ENCODE measurements at regions not wholly inside any gene's neighbourhood (a gene's known extent, or its start where the extent isn't known, plus 50 kb on each side); places are given as distances from the start of the nearest gene placed in this dataset.
"Not testable (repeated sequence)": the region's sequence is repeated elsewhere in the genome, so short reads cannot be mapped to it uniquely, and the experiment has no call there.

DNA sequence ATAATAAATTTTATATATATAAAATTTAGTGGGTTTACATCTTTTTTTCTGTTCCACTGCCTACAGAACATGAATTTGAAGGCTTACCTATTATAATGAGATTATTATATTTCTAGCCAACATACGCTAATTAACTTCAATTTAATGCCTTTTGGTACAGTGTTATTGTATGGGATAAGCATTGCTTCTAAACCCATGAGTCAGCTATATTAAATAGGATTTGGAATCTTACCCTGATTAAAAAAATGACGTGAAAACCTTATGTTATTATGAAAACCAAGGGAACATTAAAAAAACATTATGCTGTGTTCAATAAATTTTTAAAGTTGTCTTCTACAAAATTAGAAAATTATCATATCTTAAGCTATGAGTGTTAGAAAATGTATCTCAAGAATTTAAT, 334.0 kb upstream of the RGS17 start:
- DNase-seq (ENCODE audit: insufficient read length, low spot score) (no peak), FAIRE-seq (no peak)
- no peak for TF ChIP-seq POLR2A (IDR thresholded peaks at IDR 0.05; ENCODE audit: low read depth, low read length)

DNA sequence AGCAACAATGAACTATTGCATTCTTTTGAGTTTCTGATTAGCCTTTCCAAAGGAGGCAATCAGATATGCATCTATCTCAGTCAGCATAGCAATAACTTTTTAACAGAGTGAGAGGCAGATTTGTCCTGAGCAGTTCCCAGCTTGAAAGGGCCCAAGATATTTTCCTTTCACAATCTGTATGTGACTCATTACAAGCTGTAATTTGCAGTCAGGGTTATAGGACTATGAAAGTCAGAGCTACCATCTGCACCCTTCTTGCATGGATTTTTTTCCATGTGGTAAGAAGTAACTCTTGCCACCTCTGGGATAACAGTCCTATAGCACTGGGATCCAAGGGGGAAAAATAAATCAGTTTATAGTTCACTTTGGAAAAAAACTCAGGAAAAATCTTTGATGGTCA, 318.2 kb upstream of the RGS17 start:
- FAIRE-seq (no peak), DNase-seq (ENCODE audit: insufficient read length, low spot score) (no peak)
- TF ChIP-seq POLR2A (IDR thresholded peaks at IDR 0.05; ENCODE audit: low read depth, low read length), result no peak

DNA sequence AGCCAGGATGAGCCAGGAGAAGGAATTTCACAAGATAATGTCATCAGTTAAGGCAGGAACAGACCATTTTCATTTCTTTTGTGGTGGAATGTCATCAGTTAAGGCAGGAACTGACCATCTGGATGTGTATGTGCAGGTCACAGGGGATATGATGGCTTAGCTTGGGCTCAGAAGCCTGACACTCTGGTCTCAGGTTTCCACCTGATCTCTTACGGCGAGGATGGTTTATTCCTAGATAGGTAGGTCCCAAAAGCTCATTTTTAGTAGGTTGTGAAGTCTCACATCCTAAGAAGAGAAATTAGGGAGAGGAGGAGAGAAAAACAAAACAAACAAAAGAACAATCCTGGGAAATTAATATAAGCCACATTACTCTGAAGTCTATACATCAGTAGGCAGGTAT, 311.7 kb upstream of the RGS17 start:
- not testable (repeated sequence) for FAIRE-seq; DNase-seq (ENCODE audit: insufficient read length, low spot score)

- DNase-seq (ENCODE audit: insufficient read length, low spot score) (no peak), FAIRE-seq (no peak)
- no peak for TF ChIP-seq POLR2A (IDR thresholded peaks at IDR 0.05; ENCODE audit: low read depth, low read length)
These were observed 311.0 kb upstream of the RGS17 start for GRCh38 chr6:153442096-153442495.

- DNase-seq (ENCODE audit: insufficient read length, low spot score) (no peak), FAIRE-seq (no peak)
- TF ChIP-seq POLR2A (IDR thresholded peaks at IDR 0.05; ENCODE audit: low read depth, low read length), result no peak
These were observed 306.1 kb upstream of the RGS17 start for GRCh38 chr6:153437193-153437592.

DNA sequence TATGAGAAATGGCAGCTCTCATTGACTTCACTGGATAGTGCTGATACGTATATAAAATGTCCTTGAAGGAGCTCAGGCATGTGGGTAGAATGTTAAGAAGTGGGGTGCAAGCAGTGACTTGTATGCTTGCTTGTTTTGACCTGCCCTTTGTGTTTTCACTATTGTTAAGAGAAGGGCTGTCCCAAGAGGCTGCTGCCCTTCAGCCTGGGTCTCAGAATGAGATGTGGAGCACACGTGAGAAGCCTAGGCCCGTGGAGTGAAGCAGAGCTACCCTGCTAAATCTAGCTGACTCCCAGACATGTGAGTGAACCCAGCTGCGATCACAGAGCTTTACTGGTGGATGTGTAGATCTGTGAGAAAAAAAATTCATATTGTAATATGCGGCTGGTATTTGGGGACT, 305.3 kb upstream of the RGS17 start:
- DNase-seq (ENCODE audit: insufficient read length, low spot score), result no peak
- FAIRE-seq, result no peak
- TF ChIP-seq POLR2A (IDR thresholded peaks at IDR 0.05; ENCODE audit: low read depth, low read length), result no peak

DNA sequence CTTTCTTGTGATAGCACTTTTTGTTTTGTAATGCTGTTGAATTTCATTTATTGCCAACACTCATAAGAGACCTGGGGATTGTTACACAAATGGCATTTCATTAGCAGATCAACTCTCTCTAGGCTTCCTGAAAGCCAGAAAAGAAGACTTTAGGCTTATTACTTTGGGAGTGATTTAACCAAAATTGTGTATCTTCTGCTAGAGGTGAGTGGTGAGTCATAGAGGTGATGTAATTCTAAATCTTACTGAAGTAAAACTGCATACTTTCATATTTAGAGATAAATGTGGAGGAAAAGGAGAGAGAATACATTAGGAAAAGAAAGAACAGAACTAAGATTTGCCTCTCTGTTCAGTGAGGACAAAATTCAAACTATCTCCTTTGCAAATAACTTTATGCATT, 304.7 kb upstream of the RGS17 start:
- FAIRE-seq (no peak), DNase-seq (ENCODE audit: insufficient read length, low spot score) (no peak)
- no peak for TF ChIP-seq POLR2A (IDR thresholded peaks at IDR 0.05; ENCODE audit: low read depth, low read length)

- TF ChIP-seq POLR2A (IDR thresholded peaks at IDR 0.05; ENCODE audit: low read depth, low read length), result no peak
- DNase-seq (ENCODE audit: insufficient read length, low spot score) (no peak), FAIRE-seq (no peak)
These were observed 294.5 kb upstream of the RGS17 start for GRCh38 chr6:153425536-153425935.

- TF ChIP-seq POLR2A (IDR thresholded peaks at IDR 0.05; ENCODE audit: low read depth, low read length), result no peak
- no peak for DNase-seq (ENCODE audit: insufficient read length, low spot score)
- no peak for FAIRE-seq
These were observed 293.8 kb upstream of the RGS17 start for GRCh38 chr6:153424719-153425400.

DNA sequence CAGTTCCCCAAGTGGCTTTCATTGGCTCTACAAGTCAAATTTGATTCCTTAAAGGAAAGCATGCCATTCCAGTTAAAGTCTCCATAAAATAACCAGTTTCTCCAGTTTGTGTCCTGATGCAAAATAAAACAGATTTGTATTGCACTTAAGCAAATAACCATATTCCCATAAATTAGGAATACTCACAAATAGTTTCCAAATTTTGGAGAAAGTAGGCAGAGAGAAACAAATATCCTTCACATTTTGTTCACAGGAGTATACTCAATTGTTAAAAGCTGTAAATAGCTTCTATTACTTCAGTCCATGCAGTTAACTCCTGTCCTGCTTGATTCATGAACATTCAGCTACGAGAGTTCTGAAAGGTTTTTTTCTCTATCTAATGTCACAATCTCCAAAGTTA, 281.4 kb upstream of the RGS17 start:
- no peak for DNase-seq (ENCODE audit: insufficient read length, low spot score)
- TF ChIP-seq POLR2A (IDR thresholded peaks at IDR 0.05; ENCODE audit: low read depth, low read length), result no peak
- FAIRE-seq, result no peak

DNA sequence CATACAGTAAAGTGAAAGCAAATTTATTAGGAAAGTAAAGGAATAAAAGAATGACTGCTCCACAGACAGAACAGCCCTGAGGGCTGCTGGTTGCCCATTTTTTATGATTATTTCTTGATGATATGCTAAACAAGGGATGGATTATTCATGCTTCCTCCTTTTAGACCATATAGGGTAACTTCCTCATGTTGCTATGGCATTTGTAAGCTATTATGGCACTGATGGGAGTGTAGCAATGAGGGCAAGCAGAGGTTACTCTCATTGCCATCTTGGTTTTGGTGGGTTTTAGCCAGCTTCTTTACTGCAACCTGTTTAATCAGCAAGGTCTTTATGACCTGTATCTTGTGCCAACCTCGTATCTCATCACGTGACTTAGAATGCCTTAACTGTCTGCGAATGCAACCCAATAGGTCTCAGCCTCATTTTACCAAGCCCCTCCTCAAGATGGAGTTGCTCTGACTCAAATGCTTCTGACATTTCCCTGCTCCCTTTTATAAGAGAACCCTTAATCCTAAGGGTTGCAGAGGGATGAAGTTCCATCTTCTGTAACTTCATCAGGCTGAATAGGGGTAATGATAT, 280.1 kb upstream of the RGS17 start:
- FAIRE-seq, result no peak
- no peak for TF ChIP-seq POLR2A (IDR thresholded peaks at IDR 0.05; ENCODE audit: low read depth, low read length)
- DNase-seq (ENCODE audit: insufficient read length, low spot score), result no peak

- FAIRE-seq, result no peak
- TF ChIP-seq POLR2A (IDR thresholded peaks at IDR 0.05; ENCODE audit: low read depth, low read length), result no peak
- DNase-seq (ENCODE audit: insufficient read length, low spot score), result no peak
These were observed 274.8 kb upstream of the RGS17 start for GRCh38 chr6:153405931-153406330.

DNA sequence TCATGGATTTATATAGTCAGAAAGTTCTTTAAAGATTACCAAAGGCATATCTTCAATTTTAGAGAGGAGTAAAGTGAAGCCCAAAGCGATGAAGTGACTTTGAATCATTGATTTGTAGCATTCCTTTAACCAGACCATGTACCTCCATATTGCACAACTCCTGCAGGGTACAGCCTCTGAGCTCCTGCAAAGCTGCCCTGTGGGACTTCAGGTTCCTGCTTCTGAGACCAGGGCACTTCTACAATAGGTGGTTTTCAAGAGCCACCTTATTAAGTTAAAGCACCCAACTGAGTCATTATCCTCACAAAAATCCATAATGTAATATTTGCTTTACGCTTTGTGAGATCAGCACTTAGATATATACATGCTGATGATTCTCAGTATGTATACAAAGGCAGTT, 270.7 kb upstream of the RGS17 start:
- no peak for TF ChIP-seq POLR2A (IDR thresholded peaks at IDR 0.05; ENCODE audit: low read depth, low read length)
- FAIRE-seq, result no peak
- DNase-seq (ENCODE audit: insufficient read length, low spot score), result no peak

GRCh38 chr6:153392156-153392555, 261.1 kb upstream of the RGS17 start:
- no peak for FAIRE-seq
- no peak for TF ChIP-seq POLR2A (IDR thresholded peaks at IDR 0.05; ENCODE audit: low read depth, low read length)

GRCh38 chr6:153373869-153374268, 242.8 kb upstream of the RGS17 start:
- no peak for DNase-seq (ENCODE audit: insufficient read length, low spot score)
- FAIRE-seq, result no peak

More at GRCh38 chr6:153392156-153392555, 261.1 kb upstream of the RGS17 start:
- DNase-seq (ENCODE audit: insufficient read length, low spot score), result no peak

More at GRCh38 chr6:153373869-153374268, 242.8 kb upstream of the RGS17 start:
- TF ChIP-seq POLR2A (IDR thresholded peaks at IDR 0.05; ENCODE audit: low read depth, low read length), result no peak
